ENCODE measurements at regions not wholly inside any gene's neighbourhood (a gene's known extent, or its start where the extent isn't known, plus 50 kb on each side); places are given as distances from the start of the nearest gene placed in this dataset.

GRCh38 chr12:17759982-17760381 lies 330.0 kb downstream of the RERGL start:
- intact Hi-C loops (cut with DNase I) = loop anchor here in 3 of 10 donors (5.0 to 10.0 kb wide), 2 partner anchors 85 to 92 kb away; no protein-coding TSS in a partner anchor
- Histone ChIP-seq H3K9me3 (peaks cover 0 to 38% (median 5%) of the 10 kb centered on the region in 12 donors), H3K4me3 (no peak overlapping the region), H3K27me3 (no peaks in the 10 kb centered on the region), H3K4me1 (no peaks in the 10 kb centered on the region), H3K27ac (no peak overlapping the region), H3K36me3 (no peaks in the 10 kb centered on the region)
- 76 to 87% (median 83%) methylated on average over 8 of the region's 8 CpGs for WGBS, 4 donors
- ATAC-seq (no peak), DNase-seq (no peak)
- TF ChIP-seq CTCF (IDR thresholded peaks at IDR 0.05) (no peak), POLR2A (IDR thresholded peaks at IDR 0.05) (no peak)
